ENCODE measurements at regions not wholly inside any gene's neighbourhood (a gene's known extent, or its start where the extent isn't known, plus 50 kb on each side); places are given as distances from the start of the nearest gene placed in this dataset.

- H4K20me1 ChIP-seq, result no peaks in the 10 kb centered on the region
- no peaks in the 10 kb centered on the region for H3K27me3 ChIP-seq
- H3K9me3 ChIP-seq, result no peaks in the 10 kb centered on the region
- no peaks in the 10 kb centered on the region for H3K4me1 ChIP-seq
- no peak overlapping the region for H3K27ac ChIP-seq
- no peak for TF ChIP-seq Cebpa-rat (IDR thresholded peaks at IDR 0.05)
- no peak overlapping the region for H3K4me2 ChIP-seq
- no peaks in the 10 kb centered on the region for H3K36me3 ChIP-seq
- H3K4me3 ChIP-seq, result no peak overlapping the region
- H3K9ac ChIP-seq, result no peak overlapping the region
Measured at GRCh38 chr17:13409455-13409854, 192.3 kb downstream of the HS3ST3A1 start.

- Histone ChIP-seq H3K4me2 (no peak overlapping the region), H3K9me3 (no peaks in the 10 kb centered on the region), H3K4me1 (no peaks in the 10 kb centered on the region), H3K27ac (no peak overlapping the region), H3K9ac (no peak overlapping the region), H3K4me3 (no peak overlapping the region), H3K27me3 (no peaks in the 10 kb centered on the region), H4K20me1 (no peaks in the 10 kb centered on the region), H3K36me3 (no peaks in the 10 kb centered on the region)
- TF ChIP-seq Cebpa-rat (IDR thresholded peaks at IDR 0.05), result no peak
Measured at GRCh38 chr17:13407381-13407780, 194.3 kb downstream of the HS3ST3A1 start.

- H3K4me3 ChIP-seq, result no peak overlapping the region
- no peak overlapping the region for H3K9ac ChIP-seq
- no peaks in the 10 kb centered on the region for H3K9me3 ChIP-seq
- H3K27ac ChIP-seq, result no peak overlapping the region
- TF ChIP-seq Cebpa-rat (IDR thresholded peaks at IDR 0.05), result no peak
- H3K27me3 ChIP-seq, result no peaks in the 10 kb centered on the region
- H3K36me3 ChIP-seq, result no peaks in the 10 kb centered on the region
- no peaks in the 10 kb centered on the region for H4K20me1 ChIP-seq
- no peak overlapping the region for H3K4me2 ChIP-seq
- no peaks in the 10 kb centered on the region for H3K4me1 ChIP-seq
Measured at GRCh38 chr17:13405807-13406206, 195.9 kb downstream of the HS3ST3A1 start.

- H3K27ac ChIP-seq, result no peak overlapping the region
- no peak overlapping the region for H3K4me2 ChIP-seq
- no peak overlapping the region for H3K9ac ChIP-seq
- H3K36me3 ChIP-seq, result no peaks in the 10 kb centered on the region
- TF ChIP-seq Cebpa-rat (IDR thresholded peaks at IDR 0.05), result no peak
- no peaks in the 10 kb centered on the region for H3K27me3 ChIP-seq
- H3K9me3 ChIP-seq, result no peaks in the 10 kb centered on the region
- no peaks in the 10 kb centered on the region for H4K20me1 ChIP-seq
- H3K4me1 ChIP-seq, result no peaks in the 10 kb centered on the region
- H3K4me3 ChIP-seq, result no peak overlapping the region
Measured at GRCh38 chr17:13405080-13405479, 196.6 kb downstream of the HS3ST3A1 start.

- Histone ChIP-seq H3K9me3 (no peaks in the 10 kb centered on the region), H3K36me3 (no peaks in the 10 kb centered on the region), H3K4me1 (no peaks in the 10 kb centered on the region), H3K27ac (no peak overlapping the region), H3K4me3 (no peak overlapping the region), H3K27me3 (no peaks in the 10 kb centered on the region), H3K4me2 (no peak overlapping the region), H4K20me1 (no peaks in the 10 kb centered on the region), H3K9ac (no peak overlapping the region)
- no peak for TF ChIP-seq Cebpa-rat (IDR thresholded peaks at IDR 0.05)
Measured at GRCh38 chr17:13403982-13404946, 197.5 kb downstream of the HS3ST3A1 start.

- Histone ChIP-seq H3K4me3 (no peak overlapping the region), H3K9me3 (no peaks in the 10 kb centered on the region), H3K27ac (no peak overlapping the region), H4K20me1 (no peaks in the 10 kb centered on the region), H3K4me2 (no peak overlapping the region), H3K27me3 (no peaks in the 10 kb centered on the region), H3K9ac (no peak overlapping the region), H3K36me3 (no peaks in the 10 kb centered on the region), H3K4me1 (no peaks in the 10 kb centered on the region)
- TF ChIP-seq Cebpa-rat (IDR thresholded peaks at IDR 0.05), result no peak
Measured at GRCh38 chr17:13400491-13400890, 201.2 kb downstream of the HS3ST3A1 start.

- no peak for TF ChIP-seq Cebpa-rat (IDR thresholded peaks at IDR 0.05)
- H3K4me1 ChIP-seq, result no peaks in the 10 kb centered on the region
- no peak overlapping the region for H3K4me2 ChIP-seq
- H3K27me3 ChIP-seq, result no peaks in the 10 kb centered on the region
- H3K9me3 ChIP-seq, result no peaks in the 10 kb centered on the region
- H4K20me1 ChIP-seq, result no peaks in the 10 kb centered on the region
- H3K9ac ChIP-seq, result no peak overlapping the region
- no peaks in the 10 kb centered on the region for H3K36me3 ChIP-seq
- H3K27ac ChIP-seq, result no peak overlapping the region
- no peak overlapping the region for H3K4me3 ChIP-seq
Measured at GRCh38 chr17:13398853-13399252, 202.9 kb downstream of the HS3ST3A1 start.

GRCh38 chr17:13398091-13398490 lies 203.6 kb downstream of the HS3ST3A1 start:
- Histone ChIP-seq H3K4me3 (no peak overlapping the region), H3K4me1 (no peaks in the 10 kb centered on the region), H3K36me3 (no peaks in the 10 kb centered on the region), H3K9ac (no peak overlapping the region), H3K27ac (no peak overlapping the region), H3K27me3 (no peaks in the 10 kb centered on the region), H3K4me2 (no peak overlapping the region), H4K20me1 (no peaks in the 10 kb centered on the region), H3K9me3 (no peaks in the 10 kb centered on the region)
- no peak for TF ChIP-seq Cebpa-rat (IDR thresholded peaks at IDR 0.05)

- Histone ChIP-seq H4K20me1 (no peaks in the 10 kb centered on the region), H3K36me3 (no peaks in the 10 kb centered on the region), H3K4me1 (no peaks in the 10 kb centered on the region), H3K27ac (no peak overlapping the region), H3K27me3 (no peaks in the 10 kb centered on the region), H3K9me3 (no peaks in the 10 kb centered on the region), H3K4me2 (no peak overlapping the region), H3K4me3 (no peak overlapping the region), H3K9ac (no peak overlapping the region)
- TF ChIP-seq Cebpa-rat (IDR thresholded peaks at IDR 0.05), result no peak
Measured at GRCh38 chr17:13395862-13396261, 205.9 kb downstream of the HS3ST3A1 start.

- Histone ChIP-seq H3K4me2 (no peak overlapping the region), H3K4me3 (no peak overlapping the region), H3K27ac (no peak overlapping the region), H4K20me1 (no peaks in the 10 kb centered on the region), H3K36me3 (no peaks in the 10 kb centered on the region), H3K4me1 (no peaks in the 10 kb centered on the region), H3K9ac (no peak overlapping the region), H3K9me3 (no peaks in the 10 kb centered on the region), H3K27me3 (no peaks in the 10 kb centered on the region)
- no peak for TF ChIP-seq Cebpa-rat (IDR thresholded peaks at IDR 0.05)
Measured at GRCh38 chr17:13395346-13395745, 206.4 kb downstream of the HS3ST3A1 start.

All from BLaER1 (cell line).